Right atrium auricular region (tissue), 2 donors: ENCODE measurements at regions not wholly inside any gene's neighbourhood (a gene's known extent, or its start where the extent isn't known, plus 50 kb on each side); places are given as distances from the start of the nearest gene placed in this dataset.

Experiments used
- DNase-seq: peaks from one replicate; pipeline ENCODE4 v3.0.0-alpha.2; 2019; ENCODE audit warnings: low spot score
- H3K27ac ChIP-seq, 2 donors: fragments of 200-600 bp; sonication (generic); 1 replicate in 1 of 2; 2 replicates in 1 of 2; pipeline ENCODE4 v1.5.1; 2016 to 2019
- H3K27me3 ChIP-seq, 2 donors: fragments of 200-600 bp; sonication (generic); one replicate each; pipeline versions ENCODE4 v1.5.1 to v1.6.0; 2017 to 2019
- H3K36me3 ChIP-seq: fragments of 200-600 bp; sonication (generic); one replicate; pipeline ENCODE4 v1.5.1; 2016
- H3K4me1 ChIP-seq, 2 donors: fragments of 200-600 bp; sonication (generic); one replicate each; pipeline versions ENCODE4 v1.5.1 to v1.6.0; 2017 to 2019
- H3K4me3 ChIP-seq, 2 donors: fragments of 200-600 bp; sonication (generic); 1 replicate in 1 of 2; 2 replicates in 1 of 2; pipeline ENCODE4 v1.5.1; 2017 to 2019; ENCODE audit warnings: mild to moderate bottlenecking in 1 of 2, moderate library complexity in 1 of 2
- H3K9me3 ChIP-seq, 2 donors: fragments of 200-600 bp; sonication (generic); one replicate each; pipeline ENCODE4 v1.5.1; 2019
- TF ChIP-seq, protein P1 (sequence below), 2 donors: fragments of 200-600 bp; sonication (generic); IDR thresholded peaks; one replicate each; pipeline ENCODE4 v1.5.1; 2019; ENCODE audit warnings: antibody characterized with exemption in 2 of 2

- Histone ChIP-seq H3K4me3 (no peak overlapping the region), H3K4me1 (no peaks in the 10 kb centered on the region), H3K27me3 (no peaks in the 10 kb centered on the region), H3K27ac (no peak overlapping the region), H3K9me3 (no peaks in the 10 kb centered on the region), H3K36me3 (no peaks in the 10 kb centered on the region)
- DNase-seq: no peak
- TF ChIP-seq, protein P1, sequence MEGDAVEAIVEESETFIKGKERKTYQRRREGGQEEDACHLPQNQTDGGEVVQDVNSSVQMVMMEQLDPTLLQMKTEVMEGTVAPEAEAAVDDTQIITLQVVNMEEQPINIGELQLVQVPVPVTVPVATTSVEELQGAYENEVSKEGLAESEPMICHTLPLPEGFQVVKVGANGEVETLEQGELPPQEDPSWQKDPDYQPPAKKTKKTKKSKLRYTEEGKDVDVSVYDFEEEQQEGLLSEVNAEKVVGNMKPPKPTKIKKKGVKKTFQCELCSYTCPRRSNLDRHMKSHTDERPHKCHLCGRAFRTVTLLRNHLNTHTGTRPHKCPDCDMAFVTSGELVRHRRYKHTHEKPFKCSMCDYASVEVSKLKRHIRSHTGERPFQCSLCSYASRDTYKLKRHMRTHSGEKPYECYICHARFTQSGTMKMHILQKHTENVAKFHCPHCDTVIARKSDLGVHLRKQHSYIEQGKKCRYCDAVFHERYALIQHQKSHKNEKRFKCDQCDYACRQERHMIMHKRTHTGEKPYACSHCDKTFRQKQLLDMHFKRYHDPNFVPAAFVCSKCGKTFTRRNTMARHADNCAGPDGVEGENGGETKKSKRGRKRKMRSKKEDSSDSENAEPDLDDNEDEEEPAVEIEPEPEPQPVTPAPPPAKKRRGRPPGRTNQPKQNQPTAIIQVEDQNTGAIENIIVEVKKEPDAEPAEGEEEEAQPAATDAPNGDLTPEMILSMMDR (IDR thresholded peaks at IDR 0.05): no peak
Measured at GRCh38 chr11:87662287-87662686, 513.0 kb downstream of the RAB38 start.

DNA sequence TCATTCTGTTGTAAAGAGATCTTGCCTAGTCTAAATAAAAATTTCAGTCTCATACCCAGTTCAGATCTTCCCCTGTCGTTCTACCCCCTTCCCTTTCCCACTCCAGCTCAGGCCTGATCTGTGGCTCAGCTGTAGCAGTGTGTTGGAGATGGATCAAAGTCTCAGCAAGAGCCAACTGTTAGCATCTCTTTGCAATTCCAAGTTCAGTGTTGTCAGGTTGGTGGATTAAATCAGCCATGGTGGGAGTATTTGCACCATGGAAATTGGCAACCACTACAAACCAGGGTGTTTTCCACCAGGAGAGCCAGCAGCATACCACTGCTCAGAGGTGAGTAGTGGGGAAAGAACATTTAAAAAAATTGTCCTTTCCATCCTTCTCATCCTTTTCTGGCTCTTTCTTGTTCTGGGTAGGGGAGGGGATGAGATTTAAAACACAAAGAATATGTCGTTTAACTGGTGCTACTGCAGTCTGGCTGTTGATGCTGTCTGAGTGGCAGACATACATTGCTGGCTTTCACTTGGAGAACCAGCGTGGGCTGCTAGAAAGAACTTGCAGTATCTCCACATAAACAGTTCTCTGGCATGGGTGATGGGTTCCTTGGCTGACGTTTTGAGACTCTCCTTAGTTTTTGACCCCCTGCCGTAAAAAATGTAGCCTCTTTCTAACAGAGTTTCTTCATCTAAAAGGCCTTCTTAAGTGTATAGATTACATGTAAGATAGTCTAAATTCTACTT lies 514.1 kb downstream of the RAB38 start:
- Histone ChIP-seq H3K27ac (no peak overlapping the region), H3K4me1 (no peaks in the 10 kb centered on the region), H3K27me3 (no peaks in the 10 kb centered on the region), H3K9me3 (no peaks in the 10 kb centered on the region), H3K36me3 (no peaks in the 10 kb centered on the region), H3K4me3 (no peak overlapping the region)
- TF ChIP-seq, protein P1 (IDR thresholded peaks at IDR 0.05): no peak
- DNase-seq: no peak

GRCh38 chr11:87659807-87660206 lies 515.4 kb downstream of the RAB38 start:
- H3K36me3 ChIP-seq: no peaks in the 10 kb centered on the region

GRCh38 chr11:87645626-87646025 lies 529.6 kb downstream of the RAB38 start:
- H3K27me3 ChIP-seq: no peaks in the 10 kb centered on the region
- TF ChIP-seq, protein P1 (IDR thresholded peaks at IDR 0.05): no peak
- no peaks in the 10 kb centered on the region for H3K4me1 ChIP-seq
- no peak overlapping the region for H3K4me3 ChIP-seq
- DNase-seq: no peak
- peaks cover 0 to 4% of the 10 kb centered on the region in 2 donors for H3K9me3 ChIP-seq
- H3K27ac ChIP-seq: no peak overlapping the region
- no peaks in the 10 kb centered on the region for H3K36me3 ChIP-seq

More at GRCh38 chr11:87659807-87660206, 515.4 kb downstream of the RAB38 start:
- DNase-seq: no peak
- Histone ChIP-seq H3K27ac (no peak overlapping the region), H3K4me3 (no peak overlapping the region), H3K27me3 (no peaks in the 10 kb centered on the region), H3K9me3 (no peaks in the 10 kb centered on the region), H3K4me1 (no peaks in the 10 kb centered on the region)
- TF ChIP-seq, protein P1 (IDR thresholded peaks at IDR 0.05): no peak

DNA sequence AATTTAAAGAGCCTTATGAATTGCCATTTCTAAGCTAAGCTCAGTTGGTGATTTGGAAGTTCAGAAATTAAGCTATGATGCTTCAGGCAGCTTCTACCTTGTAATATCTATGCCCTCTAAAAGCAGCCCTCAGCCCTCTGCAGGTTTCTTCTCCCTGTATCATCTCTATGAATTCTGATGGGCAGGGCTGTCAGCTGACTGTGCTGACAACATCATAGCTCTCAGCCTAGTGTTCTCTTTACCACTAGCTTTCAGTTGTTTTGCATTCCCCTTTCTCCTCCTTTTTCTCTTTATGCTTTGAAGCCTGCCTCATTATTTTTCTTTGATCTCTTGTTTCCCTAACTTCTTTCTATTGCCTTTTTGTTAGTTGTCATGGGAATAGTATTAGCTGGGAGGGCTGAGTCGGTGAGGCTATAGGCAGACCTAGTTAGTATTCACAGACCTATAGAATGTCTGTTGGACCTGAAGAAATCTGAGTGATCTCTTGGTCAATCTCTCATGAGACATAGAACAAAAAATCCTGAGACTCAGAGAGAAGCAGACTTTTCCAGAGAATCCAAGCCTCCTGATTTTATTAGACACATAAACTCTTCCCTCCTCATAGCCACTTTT lies 535.4 kb downstream of the RAB38 start:
- no peak overlapping the region for H3K27ac ChIP-seq
- no peak overlapping the region for H3K4me3 ChIP-seq
- no peaks in the 10 kb centered on the region for H3K9me3 ChIP-seq
- H3K27me3 ChIP-seq: no peaks in the 10 kb centered on the region
- H3K4me1 ChIP-seq: no peaks in the 10 kb centered on the region
- no peaks in the 10 kb centered on the region for H3K36me3 ChIP-seq
- no peak for DNase-seq
- TF ChIP-seq, protein P1 (IDR thresholded peaks at IDR 0.05): no peak
